ENCODE measurements at regions not wholly inside any gene's neighbourhood (a gene's known extent, or its start where the extent isn't known, plus 50 kb on each side); places are given as distances from the start of the nearest gene placed in this dataset.

DNA sequence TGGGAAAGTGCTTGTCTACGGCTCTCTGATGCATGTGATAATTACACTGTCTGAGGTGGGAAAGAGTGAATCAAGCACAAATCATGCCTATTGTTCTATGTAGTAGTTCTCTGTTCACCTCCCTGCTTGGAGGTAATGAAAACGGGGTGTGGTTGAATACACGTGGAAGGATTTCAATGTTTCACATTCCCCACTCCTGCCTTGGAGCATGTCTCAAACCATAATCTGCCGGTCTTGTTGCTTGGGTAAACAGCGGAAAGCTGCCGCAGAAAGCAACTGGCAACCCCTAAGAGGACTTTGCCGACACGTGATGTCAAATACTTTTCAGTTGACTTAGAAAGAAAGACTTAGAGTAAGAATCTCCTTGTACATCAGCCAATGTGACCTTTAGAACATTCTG lies 63.5 kb upstream of the MOCS2 start:
- TF ChIP-seq CTCF (IDR thresholded peaks at IDR 0.05; ENCODE audit: low read depth, low read length) (no peak), EZH2phosphoT487 (IDR thresholded peaks at IDR 0.05; ENCODE audit: low read depth) (no peak)
